GM19463 (cell line): ENCODE measurements at regions not wholly inside any gene's neighbourhood (a gene's known extent, or its start where the extent isn't known, plus 50 kb on each side); places are given as distances from the start of the nearest gene placed in this dataset.

ENCODE experiments used
- ATAC-seq: cut with Tn5 transposase; IDR thresholded peaks from one replicate; pipeline ENCODE4 v1.9.1; 2021; ENCODE audit warnings: mild to moderate bottlenecking, moderate library complexity; ENCODE audit not compliant: unreplicated experiment

- no peak for ATAC-seq
Measured at GRCh38 chr9:107161338-107161737, 121.7 kb upstream of the RAD23B start.

- ATAC-seq = no peak
Measured at GRCh38 chr9:107163370-107163769, 119.7 kb upstream of the RAD23B start.

- no peak for ATAC-seq
Measured at GRCh38 chr9:107169796-107170195, 113.3 kb upstream of the RAD23B start.

DNA sequence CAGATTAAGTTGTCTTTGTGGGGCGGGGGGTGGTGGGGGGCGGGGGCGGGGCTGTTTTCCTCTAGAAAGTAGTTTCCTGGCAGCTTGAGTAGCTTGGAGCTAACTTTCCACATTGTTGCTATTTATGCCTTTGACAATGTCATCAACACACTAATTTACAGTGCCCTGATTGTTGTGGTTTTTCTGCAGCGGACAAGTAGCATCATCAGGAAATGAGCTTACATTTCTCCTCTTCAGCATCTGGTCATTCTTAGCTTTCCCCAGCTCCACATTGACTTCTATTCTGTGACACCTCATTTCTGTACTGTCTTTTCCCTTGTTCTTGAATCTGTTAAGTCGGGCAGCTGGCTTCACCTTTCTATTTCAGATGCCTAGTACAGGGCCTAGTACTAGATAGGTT lies 112.3 kb upstream of the RAD23B start:
- no peak for ATAC-seq

DNA sequence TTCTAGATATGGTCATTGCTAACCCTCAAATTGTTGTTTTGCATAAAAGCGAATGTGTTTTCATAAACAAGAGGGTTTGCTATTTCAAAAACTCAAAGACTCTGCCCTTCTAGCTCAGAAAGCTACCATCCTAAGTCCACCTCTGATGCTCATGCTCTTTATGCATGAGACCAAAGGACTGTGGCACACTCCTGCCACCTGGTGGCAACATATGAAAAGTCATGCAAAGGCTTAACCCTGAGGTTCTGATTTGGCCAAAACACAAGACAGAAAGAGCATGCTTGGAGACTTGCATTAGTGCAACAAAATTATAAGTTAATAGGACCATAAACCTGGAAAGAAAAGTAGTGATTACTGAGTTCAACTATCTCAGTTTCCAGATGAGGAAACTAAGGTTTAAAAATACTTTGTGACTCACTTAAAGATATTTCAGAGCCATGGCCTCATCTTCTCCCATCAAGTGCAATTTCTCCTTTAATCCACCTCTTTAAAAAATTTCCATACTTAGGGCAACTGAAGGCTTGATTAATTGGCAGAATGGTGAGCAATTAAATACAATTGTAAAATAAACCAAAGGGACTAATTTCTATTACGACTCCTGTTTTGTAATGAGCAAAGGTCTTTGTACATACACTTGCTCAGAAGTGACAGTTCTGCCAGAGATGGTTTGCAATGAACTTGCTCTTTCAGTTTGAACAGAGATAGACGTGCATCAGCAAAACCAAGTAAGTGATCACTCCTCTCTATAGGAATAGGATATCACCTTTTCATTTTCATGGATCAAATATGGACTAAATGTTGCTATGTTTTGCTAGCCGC lies 110.7 kb upstream of the RAD23B start:
- peak; percentile 47 for ATAC-seq

DNA sequence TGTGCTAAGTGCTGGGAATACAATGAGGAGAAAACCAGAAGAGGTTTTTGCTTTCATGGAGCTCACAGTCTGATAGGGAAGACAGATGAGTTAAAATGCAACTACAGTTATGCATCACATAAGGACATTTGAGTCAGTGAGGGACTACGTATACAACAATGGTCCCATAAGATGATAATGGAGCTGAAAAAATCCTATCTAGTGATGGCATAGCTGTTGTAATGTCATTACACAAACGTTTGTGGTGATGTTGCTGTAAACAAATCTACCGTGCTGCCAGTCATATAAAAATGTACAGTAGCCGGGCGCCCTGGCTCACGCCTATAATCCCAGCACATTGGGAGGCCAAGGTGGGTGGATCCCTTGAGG lies 110.1 kb upstream of the RAD23B start:
- peak; percentile 45 for ATAC-seq

GRCh38 chr9:107173422-107174180 lies 109.5 kb upstream of the RAD23B start:
- ATAC-seq = no peak

GRCh38 chr9:107174441-107174840 lies 108.6 kb upstream of the RAD23B start:
- ATAC-seq = peak; percentile 39

GRCh38 chr9:107175041-107175440 lies 108.0 kb upstream of the RAD23B start:
- no peak for ATAC-seq

DNA sequence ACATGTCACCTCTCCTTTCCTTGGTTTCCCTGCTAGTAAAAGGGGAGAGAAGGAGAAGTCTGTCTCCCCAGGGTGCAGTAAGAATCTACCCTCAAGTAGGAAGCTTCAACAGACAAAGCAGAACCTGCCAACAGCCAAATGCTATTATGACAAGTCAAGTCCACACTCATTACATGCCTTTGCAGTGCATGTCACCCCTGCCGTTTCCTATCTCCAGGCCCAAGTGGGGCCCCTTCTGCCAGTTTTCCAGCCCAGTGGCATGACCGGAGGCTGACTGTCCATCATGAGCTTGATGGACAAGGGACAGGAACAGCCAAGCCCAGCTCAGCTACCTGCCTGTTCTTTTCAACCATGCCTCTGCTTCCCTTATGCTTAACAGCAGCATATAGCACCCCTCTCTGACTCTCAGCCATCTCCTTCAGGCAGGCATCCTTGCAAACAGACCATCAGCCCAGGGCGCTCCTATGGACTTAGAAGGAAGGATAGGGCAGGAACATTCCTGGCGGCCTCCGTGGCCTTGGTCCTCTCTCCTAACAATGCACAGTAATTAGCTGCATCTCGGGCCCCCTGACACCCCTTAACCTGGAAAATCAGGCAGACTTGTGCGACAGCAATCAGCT lies 107.2 kb upstream of the RAD23B start:
- ATAC-seq = no peak

DNA sequence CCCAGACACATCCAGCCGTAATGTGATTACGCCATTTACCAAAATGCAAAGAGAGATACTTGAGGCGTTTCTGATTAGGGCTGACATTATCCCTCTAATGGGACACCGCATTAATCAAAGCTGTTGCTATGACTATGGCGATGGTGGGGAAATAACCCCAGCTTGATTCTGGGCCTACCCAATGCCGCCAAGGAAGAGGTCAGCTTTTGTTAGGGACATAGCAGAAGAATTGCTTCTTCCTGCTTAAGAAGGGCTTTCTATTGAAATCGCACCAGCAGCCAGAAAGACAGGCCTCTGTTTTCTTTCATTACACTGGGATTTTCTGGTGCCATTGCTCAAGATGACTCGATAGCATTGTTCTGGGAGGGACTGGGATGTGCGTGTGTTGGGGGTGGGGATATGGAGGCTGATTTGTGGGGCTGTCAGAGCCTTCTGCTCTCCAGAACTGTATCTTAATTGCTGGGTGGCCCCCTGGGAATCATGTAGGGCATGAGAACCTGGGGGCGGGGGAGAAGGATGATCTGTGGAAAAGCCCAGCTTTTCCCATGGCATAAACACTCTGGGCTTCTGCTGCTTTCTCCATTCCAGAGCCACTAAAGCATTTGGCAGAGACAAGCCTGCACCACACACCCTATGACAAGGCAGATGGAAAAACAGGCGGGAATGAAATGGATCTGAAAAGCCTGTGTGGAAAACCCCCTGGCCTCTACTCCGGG lies 106.5 kb upstream of the RAD23B start:
- no peak for ATAC-seq

- ATAC-seq = peak; percentile 28
Measured at GRCh38 chr9:107177243-107177839, 105.7 kb upstream of the RAD23B start.

DNA sequence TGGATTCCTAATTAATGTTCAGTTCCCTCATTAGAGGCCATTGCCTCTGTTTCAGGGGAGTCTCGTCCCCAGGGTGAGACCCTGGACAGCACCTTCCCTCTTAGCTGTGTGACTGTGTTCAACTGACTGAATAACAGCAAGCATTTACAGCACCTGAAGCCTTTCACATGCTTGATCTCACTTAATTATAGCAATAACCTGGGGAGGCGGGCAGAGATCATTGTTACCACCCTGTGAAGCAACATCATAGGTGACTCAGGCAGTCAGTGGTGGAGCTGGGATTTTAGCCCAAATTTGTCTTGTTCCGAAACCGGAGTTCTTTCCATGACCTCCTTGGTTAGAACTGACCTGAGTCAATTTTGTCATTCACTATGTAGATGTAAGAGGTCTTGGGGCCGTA lies 105.2 kb upstream of the RAD23B start:
- ATAC-seq = no peak

GRCh38 chr9:107178293-107178692 lies 104.8 kb upstream of the RAD23B start:
- ATAC-seq = no peak

GRCh38 chr9:107180206-107180605 lies 102.9 kb upstream of the RAD23B start:
- ATAC-seq = no peak

DNA sequence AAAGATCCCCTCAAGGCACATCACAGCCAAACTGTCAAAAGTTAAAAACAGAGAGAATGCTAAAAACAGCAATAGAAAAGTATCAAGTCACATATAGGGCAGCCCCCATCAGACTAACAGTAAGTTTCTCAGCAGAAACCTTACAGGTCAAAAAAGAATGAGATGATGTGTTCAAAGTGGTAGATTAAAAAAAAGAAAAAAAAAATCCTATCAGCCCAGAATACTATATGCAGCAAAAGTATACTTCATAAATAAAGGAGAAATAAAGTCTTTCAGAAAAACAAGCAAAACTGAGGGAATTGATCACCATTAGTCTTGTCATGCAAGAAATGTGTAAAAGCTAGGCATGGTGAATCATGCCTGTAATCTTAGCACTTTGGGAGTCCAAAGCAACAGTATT lies 99.9 kb upstream of the RAD23B start:
- ATAC-seq = no peak

GRCh38 chr9:107188376-107188775 lies 94.7 kb upstream of the RAD23B start:
- ATAC-seq = no peak

GRCh38 chr9:107190061-107190935 lies 92.8 kb upstream of the RAD23B start:
- ATAC-seq = no peak

DNA sequence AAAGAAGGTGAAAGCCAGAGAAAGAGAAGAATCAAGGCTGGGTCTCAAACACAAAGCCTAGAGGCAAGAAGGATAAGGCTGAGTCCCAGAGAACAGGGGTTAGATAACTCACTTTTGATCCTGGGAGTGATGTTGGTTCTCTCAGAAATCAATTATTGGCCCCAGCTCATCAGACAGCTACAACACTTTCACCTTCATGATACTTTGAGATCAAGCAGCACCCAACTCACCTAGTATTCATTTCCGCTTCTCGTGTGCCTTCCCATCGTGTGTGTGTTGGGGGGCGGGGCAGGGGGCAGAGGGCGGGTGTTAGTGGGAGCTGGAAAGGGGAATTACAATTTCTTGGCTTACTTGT lies 92.2 kb upstream of the RAD23B start:
- ATAC-seq = no peak

DNA sequence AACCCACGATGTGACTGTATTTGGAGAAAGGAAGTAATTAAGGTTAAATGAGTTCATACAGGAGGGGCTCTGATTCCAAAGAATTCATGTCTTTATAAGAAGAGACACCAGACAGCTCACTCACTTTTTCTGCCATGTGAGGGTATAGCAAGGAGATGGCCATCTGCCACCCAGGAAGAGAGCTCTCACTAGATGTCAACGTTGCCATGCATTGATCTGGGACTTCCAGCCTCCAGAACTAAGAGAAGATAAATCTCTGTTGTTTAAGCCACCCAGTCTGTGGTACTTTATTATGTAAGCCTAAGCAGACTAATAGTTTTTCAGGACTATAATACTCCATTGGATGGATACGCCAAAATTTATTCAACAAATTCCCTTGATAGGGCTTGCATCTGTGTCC lies 89.8 kb upstream of the RAD23B start:
- no peak for ATAC-seq
